ENCODE measurements at regions not wholly inside any gene's neighbourhood (a gene's known extent, or its start where the extent isn't known, plus 50 kb on each side); places are given as distances from the start of the nearest gene placed in this dataset.

DNA sequence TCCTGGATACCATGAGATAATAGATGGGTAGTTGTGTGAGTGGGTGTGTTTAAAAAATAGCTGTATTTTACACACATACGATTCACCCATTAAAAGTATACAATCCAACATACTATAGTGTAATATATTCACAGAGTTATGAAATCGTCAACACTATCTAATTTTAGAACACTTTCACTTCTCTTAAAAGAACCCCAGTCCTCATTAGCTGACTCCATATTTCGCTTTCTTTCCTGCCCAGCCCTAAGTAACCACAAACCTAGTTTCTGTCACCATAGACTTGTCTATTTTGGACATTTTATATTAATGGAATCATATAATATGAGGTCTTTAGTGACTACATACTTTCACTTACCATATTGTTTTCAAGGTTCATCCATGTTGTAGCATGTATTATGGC is 63.8 kb upstream of the S1PR3 start:
- TF ChIP-seq TCF12 (IDR thresholded peaks at IDR 0.05; ENCODE audit: low read depth) (no peak), TAF1 (IDR thresholded peaks at IDR 0.05; ENCODE audit: low read depth) (no peak), MAX (IDR thresholded peaks at IDR 0.05) (no peak), NFIC (IDR thresholded peaks at IDR 0.05) (no peak), TEAD4 (IDR thresholded peaks at IDR 0.05) (no peak), YY1 (IDR thresholded peaks at IDR 0.05; ENCODE audit: low read depth) (no peak)
